Osteocyte (in vitro differentiated cells): ENCODE measurements at regions not wholly inside any gene's neighbourhood (a gene's known extent, or its start where the extent isn't known, plus 50 kb on each side); places are given as distances from the start of the nearest gene placed in this dataset.

Source experiments
- DNase-seq: peaks from one replicate; pipeline ENCODE4 v3.0.0; 2021; ENCODE audit warnings: mixed read lengths; ENCODE audit not compliant: unreplicated experiment; ENCODE audit errors: extremely low spot score
- H3K27ac Mint-ChIP-seq: one replicate; pipeline ENCODE4 v1.8.0; 2021; ENCODE audit warnings: mild to moderate bottlenecking, mixed read lengths; ENCODE audit not compliant: unreplicated experiment
- H3K27me3 Mint-ChIP-seq: one replicate; pipeline ENCODE4 v1.8.0; 2021; ENCODE audit warnings: mixed read lengths; ENCODE audit not compliant: unreplicated experiment
- H3K36me3 Mint-ChIP-seq: one replicate; pipeline ENCODE4 v1.8.0; 2021; ENCODE audit warnings: mixed read lengths; ENCODE audit not compliant: unreplicated experiment
- H3K4me1 Mint-ChIP-seq: one replicate; pipeline ENCODE4 v1.8.0; 2021; ENCODE audit warnings: mixed read lengths; ENCODE audit not compliant: unreplicated experiment
- H3K4me3 Mint-ChIP-seq: one replicate; pipeline ENCODE4 v1.8.0; 2021; ENCODE audit warnings: mild to moderate bottlenecking, moderate library complexity, mixed read lengths; ENCODE audit not compliant: unreplicated experiment
- H3K9me3 Mint-ChIP-seq: one replicate; pipeline ENCODE4 v1.8.0; 2021; ENCODE audit warnings: mixed read lengths; ENCODE audit not compliant: unreplicated experiment
- TF ChIP-seq, protein P1 (sequence below): fragments of 200-600 bp; sonication (generic); IDR thresholded peaks from 2 replicates; pipeline ENCODE4 v1.5.0; 2021; ENCODE audit warnings: antibody characterized with exemption, mild to moderate bottlenecking, moderate library complexity

DNA sequence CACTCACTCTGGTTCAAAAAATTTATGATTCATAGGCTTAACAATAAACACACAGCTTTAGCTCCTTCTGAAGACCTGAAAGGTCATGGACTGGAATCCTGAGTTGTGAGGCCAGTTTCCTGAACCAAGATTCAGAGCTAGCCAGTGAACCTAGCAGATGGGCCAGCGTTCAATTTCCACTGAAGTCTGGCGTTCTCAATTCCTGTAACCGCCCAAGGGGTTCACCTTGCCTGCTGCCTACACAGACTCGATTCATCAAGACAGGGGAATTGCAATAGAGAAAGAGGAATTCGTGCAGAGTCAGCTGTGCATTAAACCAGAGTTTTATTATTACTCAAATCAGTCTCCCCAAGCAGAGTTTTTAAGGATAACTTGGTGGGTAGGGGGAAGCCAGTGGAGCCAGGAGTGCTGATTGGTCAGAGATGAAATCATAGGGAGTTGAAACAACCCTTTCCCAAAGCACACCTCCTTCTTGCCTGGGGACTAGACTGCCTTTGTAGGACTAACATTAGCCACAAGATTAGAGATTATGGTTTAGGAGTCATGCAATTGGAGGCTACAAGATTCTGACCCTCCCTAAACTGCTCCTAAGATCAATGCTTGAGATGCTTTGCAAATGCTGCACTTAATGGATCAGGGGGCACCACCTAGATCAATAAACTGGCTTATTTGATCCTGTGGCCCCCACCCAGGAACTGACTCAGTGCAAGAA is 117.5 kb upstream of the SHB start:
- H3K4me1 Mint-ChIP-seq, result peaks cover 6% of the 10 kb centered on the region
- H3K4me3 Mint-ChIP-seq, result no peak overlapping the region
- H3K9me3 Mint-ChIP-seq, result no peaks in the 10 kb centered on the region
- H3K27ac Mint-ChIP-seq, result no peak overlapping the region
- DNase-seq, result no peak
- no peaks in the 10 kb centered on the region for H3K36me3 Mint-ChIP-seq
- TF ChIP-seq, protein P1, sequence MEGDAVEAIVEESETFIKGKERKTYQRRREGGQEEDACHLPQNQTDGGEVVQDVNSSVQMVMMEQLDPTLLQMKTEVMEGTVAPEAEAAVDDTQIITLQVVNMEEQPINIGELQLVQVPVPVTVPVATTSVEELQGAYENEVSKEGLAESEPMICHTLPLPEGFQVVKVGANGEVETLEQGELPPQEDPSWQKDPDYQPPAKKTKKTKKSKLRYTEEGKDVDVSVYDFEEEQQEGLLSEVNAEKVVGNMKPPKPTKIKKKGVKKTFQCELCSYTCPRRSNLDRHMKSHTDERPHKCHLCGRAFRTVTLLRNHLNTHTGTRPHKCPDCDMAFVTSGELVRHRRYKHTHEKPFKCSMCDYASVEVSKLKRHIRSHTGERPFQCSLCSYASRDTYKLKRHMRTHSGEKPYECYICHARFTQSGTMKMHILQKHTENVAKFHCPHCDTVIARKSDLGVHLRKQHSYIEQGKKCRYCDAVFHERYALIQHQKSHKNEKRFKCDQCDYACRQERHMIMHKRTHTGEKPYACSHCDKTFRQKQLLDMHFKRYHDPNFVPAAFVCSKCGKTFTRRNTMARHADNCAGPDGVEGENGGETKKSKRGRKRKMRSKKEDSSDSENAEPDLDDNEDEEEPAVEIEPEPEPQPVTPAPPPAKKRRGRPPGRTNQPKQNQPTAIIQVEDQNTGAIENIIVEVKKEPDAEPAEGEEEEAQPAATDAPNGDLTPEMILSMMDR, result no peak
- peaks cover 13% of the 10 kb centered on the region for H3K27me3 Mint-ChIP-seq

DNA sequence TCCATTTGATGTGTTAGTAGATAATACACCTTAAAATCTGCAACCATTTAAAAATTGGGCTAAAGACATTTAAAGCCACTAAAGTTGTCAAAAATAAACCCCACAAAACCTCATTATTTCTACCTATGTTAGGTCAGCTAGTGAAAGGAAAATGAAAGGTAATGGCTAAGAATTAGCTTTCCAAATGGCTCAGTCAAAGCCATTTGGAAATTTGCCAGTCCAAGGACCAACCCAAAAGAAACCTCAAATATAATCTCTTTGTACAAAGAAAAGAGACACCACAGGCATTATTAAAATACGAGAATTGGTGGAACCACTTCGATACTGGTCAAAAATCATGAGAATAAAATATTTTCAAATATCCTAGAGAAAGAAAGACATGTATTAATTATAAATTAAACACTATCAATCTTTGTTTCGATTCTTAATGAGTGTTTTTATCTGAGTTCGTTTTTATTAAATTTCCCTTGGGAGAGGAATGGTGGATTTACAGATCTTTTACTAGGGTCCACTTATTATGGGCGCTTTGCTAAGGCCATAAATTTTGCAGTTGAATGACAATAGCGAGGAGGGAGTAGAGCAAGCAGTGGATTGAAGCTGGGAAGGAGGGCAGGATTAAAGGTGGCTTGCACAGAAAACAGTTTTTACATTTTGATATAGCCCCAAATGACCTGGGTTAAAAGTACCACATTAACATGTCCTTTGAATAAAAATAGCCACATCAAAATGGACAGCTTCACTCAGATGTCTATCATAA is 116.8 kb upstream of the SHB start:
- Mint-ChIP-seq H3K4me3 (no peak overlapping the region), H3K27ac (no peak overlapping the region), H3K9me3 (no peaks in the 10 kb centered on the region), H3K4me1 (peaks cover 6% of the 10 kb centered on the region), H3K27me3 (peaks cover 13% of the 10 kb centered on the region), H3K36me3 (no peaks in the 10 kb centered on the region)
- TF ChIP-seq, protein P1, result no peak
- no peak for DNase-seq

DNA sequence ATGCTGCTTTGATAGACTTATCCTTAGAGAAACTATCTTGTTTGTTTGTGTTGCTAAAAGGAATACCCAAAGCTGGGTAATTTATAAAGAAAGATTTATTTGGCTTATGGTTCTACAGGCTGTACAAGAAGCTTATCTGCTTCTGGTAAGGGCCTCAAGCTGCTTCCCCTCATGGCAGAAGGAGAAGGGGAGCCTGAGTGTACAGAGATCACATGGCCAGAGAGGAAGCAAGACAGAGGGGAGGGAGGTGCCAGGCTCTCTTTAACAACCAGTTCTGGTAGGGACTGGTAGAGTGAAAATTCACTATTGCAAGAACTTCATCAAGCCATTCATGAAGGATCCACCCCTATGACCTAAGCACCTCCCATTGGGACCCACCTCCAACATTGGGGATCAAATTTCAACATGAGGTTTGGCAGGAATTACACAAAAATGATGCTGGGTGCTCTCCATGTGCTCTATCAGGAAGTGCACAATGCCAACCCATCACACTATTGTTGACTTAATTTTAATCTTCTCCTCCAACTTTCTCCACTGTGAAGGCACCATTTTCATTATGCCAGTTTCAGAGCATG is 115.1 kb upstream of the SHB start:
- Mint-ChIP-seq H3K27me3 (peaks cover 13% of the 10 kb centered on the region), H3K9me3 (no peaks in the 10 kb centered on the region), H3K27ac (no peak overlapping the region), H3K36me3 (no peaks in the 10 kb centered on the region), H3K4me3 (no peak overlapping the region), H3K4me1 (peaks cover 6% of the 10 kb centered on the region)
- DNase-seq, result no peak
- TF ChIP-seq, protein P1, result no peak

DNA sequence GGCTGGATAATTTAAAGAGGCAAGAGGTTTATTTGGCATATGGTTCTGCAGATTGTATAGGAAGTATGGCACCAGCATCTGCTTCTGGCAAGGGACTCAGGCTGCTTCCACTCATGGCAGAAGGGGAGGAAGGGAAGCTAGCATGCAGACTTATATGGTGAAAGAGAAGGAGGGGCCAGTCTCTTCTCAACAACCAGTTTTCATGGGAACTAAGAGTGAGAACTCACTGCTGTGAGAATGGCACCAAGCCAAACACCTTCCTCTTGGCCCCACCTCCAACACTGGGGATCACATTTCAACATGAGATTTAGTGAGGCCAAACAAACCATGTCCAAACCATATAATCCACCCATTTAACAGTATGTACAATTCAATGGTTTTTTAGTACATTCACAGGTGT is 113.3 kb upstream of the SHB start:
- peaks cover 15% of the 10 kb centered on the region for H3K27me3 Mint-ChIP-seq

More for the DNA sequence above, 113.3 kb upstream of the SHB start:
- Mint-ChIP-seq H3K4me3 (no peak overlapping the region), H3K27ac (no peak overlapping the region), H3K9me3 (no peaks in the 10 kb centered on the region), H3K4me1 (peaks cover 6% of the 10 kb centered on the region), H3K36me3 (no peaks in the 10 kb centered on the region)
- TF ChIP-seq, protein P1, result no peak
- no peak for DNase-seq
